GM12878 (cell line): ENCODE measurements at regions not wholly inside any gene's neighbourhood (a gene's known extent, or its start where the extent isn't known, plus 50 kb on each side); places are given as distances from the start of the nearest gene placed in this dataset.
"Not testable (repeated sequence)": the region's sequence is repeated elsewhere in the genome, so short reads cannot be mapped to it uniquely, and the experiment has no call there.

Experiments
- ATAC-seq: fragments of 200-7000 bp; cut with Tn5 transposase; 3 replicates; pipeline ENCODE4 v1.9.1; 2020; ENCODE audit warnings: mild to moderate bottlenecking, moderate library complexity
- BruUV-seq: library from RNA; stranded (reverse); fragments of 400-500 nt; replicated peaks from 2 replicates; lab custom pipeline; 2021; lab: Mats Ljungman, UMichigan
- CTCF ChIA-PET: fragments of 300-600 bp; sonication (Branson Sonifier 250); formaldehyde crosslinking; extraction: SDS; loops from one replicate; lab custom pipeline; 2021; ENCODE audit warnings: inconsistent platforms; lab: Yijun Ruan, JAX
- POLR2A ChIA-PET: fragments of 350-600 bp; formaldehyde crosslinking; extraction: SDS; loops from one replicate; lab custom pipeline; 2021; ENCODE audit warnings: inconsistent platforms; lab: Charles Lee
- RAD21 ChIA-PET: fragments of 300-600 bp; sonication (Branson Sonifier 250); formaldehyde crosslinking; loops from one replicate; lab custom pipeline; 2023; ENCODE audit warnings: antibody characterized with exemption; ENCODE audit not compliant: unreplicated experiment; lab: Charles Lee
- SMC1A ChIA-PET: fragments of 300-600 bp; sonication (Branson Sonifier 250); formaldehyde crosslinking; loops from one replicate; lab custom pipeline; 2023; ENCODE audit not compliant: unreplicated experiment, uncharacterized antibody; lab: Charles Lee
- DNase-seq: peaks from one replicate; pipeline ENCODE4 v3.0.0-alpha.2; 2011; ENCODE audit warnings: low read depth, low spot score
- FAIRE-seq: peaks from 3 replicates; lab custom pipeline; 2011; peaks lifted over from hg19 to GRCh38; lab: Jason Lieb, UNC
- H2AFZ ChIP-seq: 2 replicates; pipeline ENCODE4 v1.6.0; 2011; ENCODE audit warnings: low read depth, low read length, control low read depth; ENCODE audit not compliant: control insufficient read depth
- H3K27ac ChIP-seq: 2 replicates; pipeline ENCODE4 v1.5.1; 2011; ENCODE audit warnings: control low read depth; ENCODE audit not compliant: control insufficient read depth, insufficient read depth
- H3K27me3 ChIP-seq, 2 experiments: replicated peaks in 1 of 2; 2 replicates each; pipeline versions ENCODE4 v1.6.0 to v1.6.1; 2011; ENCODE audit warnings: low read length in 1 of 2; ENCODE audit not compliant: control insufficient read depth in 2 of 2, insufficient read depth in 2 of 2
- H3K36me3 ChIP-seq, 2 experiments: 2 replicates each; pipeline ENCODE4 v1.5.1; 2011; ENCODE audit warnings: low read length in 1 of 2; ENCODE audit not compliant: control insufficient read depth in 2 of 2, insufficient read depth in 2 of 2
- H3K4me1 ChIP-seq: 2 replicates; pipeline ENCODE4 v1.6.1; 2011; ENCODE audit warnings: mild to moderate bottlenecking, low read length, moderate library complexity, mixed read lengths; ENCODE audit not compliant: control insufficient read depth, insufficient read depth
- H3K4me2 ChIP-seq: 2 replicates; pipeline ENCODE4 v1.6.0; 2011; ENCODE audit warnings: control low read depth; ENCODE audit not compliant: control insufficient read depth, insufficient read depth
- H3K4me3 ChIP-seq: fragments of 200-600 bp; sonication (generic); 2 replicates; pipeline ENCODE4 v1.5.1; 2016
- H3K79me2 ChIP-seq: 2 replicates; pipeline ENCODE4 v1.6.0; 2011; ENCODE audit warnings: low read length; ENCODE audit not compliant: control insufficient read depth, insufficient read depth
- H3K9ac ChIP-seq: 2 replicates; pipeline ENCODE4 v1.8.0; 2011; ENCODE audit warnings: low read length, control low read depth, mixed read lengths; ENCODE audit not compliant: control insufficient read depth, insufficient read depth
- H3K9me3 ChIP-seq: replicated peaks from 3 replicates; pipeline ENCODE4 v1.5.1; 2011; ENCODE audit warnings: mild to moderate bottlenecking, low read length; ENCODE audit not compliant: control insufficient read depth, insufficient read depth
- H4K20me1 ChIP-seq: 2 replicates; pipeline ENCODE4 v1.6.0; 2011; ENCODE audit not compliant: control insufficient read depth, insufficient read depth
- NBN ChIP-seq: fragments of 450-650 bp; IDR thresholded peaks from 2 replicates; pipeline ENCODE4 v1.6.1; 2016
- RAD21 ChIP-seq: IDR thresholded peaks from 2 replicates; pipeline ENCODE4 v1.6.1; 2011; ENCODE audit warnings: mild to moderate bottlenecking, low read depth, low read length, moderate library complexity; ENCODE audit not compliant: insufficient read depth
- WGBS: methylation state at CpG from one replicate; pipeline ENCODE4 v1.1.6; 2016; ENCODE audit warnings: low lambda C conversion rate; ENCODE audit not compliant: insufficient replicate concordance, insufficient coverage; ENCODE audit errors: missing lambda C conversion rate; 5-methylcytosine and 5-hydroxymethylcytosine counted together
- in situ Hi-C: fragments of 300-500 bp; cut with MboI; formaldehyde crosslinking; loops from 9 replicates; pipeline ENCODE4 v1.14.3; 2018; ENCODE audit warnings: mixed read lengths
- intact Hi-C: fragments of 100-400 bp; cut with micrococcal nuclease; formaldehyde crosslinking; loops from one replicate; pipeline ENCODE4 v1.14.2; 2022; ENCODE audit not compliant: unreplicated experiment

DNA sequence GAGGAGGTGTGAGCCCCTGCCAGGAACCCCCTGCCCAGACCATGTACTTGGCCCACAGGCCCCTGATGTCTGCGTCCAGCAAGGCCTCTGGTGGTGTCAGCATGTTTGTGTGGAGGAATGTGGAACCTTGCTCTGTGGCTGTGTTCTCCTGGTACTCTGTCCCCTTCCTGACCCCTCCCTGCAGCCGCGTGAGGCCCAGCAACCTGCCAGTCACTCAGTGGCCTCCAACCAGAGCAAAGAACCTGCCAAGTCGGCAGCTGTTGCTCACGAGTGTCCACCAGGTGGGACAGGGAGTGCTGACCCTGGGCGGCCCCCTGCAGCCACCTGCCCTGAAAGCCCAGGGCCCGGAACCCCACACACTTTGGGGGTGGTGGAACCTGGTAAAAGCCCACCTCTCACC lies 65.6 kb upstream of the COBL start:
- H3K79me2 ChIP-seq, H3K27ac ChIP-seq, ATAC-seq, FAIRE-seq, H3K4me1 ChIP-seq, RAD21 ChIA-PET, in situ Hi-C loops, H3K4me3 ChIP-seq, BruUV-seq, H2AFZ ChIP-seq, intact Hi-C loops, H4K20me1 ChIP-seq, H3K27me3 ChIP-seq, DNase-seq, POLR2A ChIA-PET, CTCF ChIA-PET, H3K4me2 ChIP-seq, H3K36me3 ChIP-seq, H3K9me3 ChIP-seq, H3K9ac ChIP-seq, SMC1A ChIA-PET: not testable (repeated sequence)
- WGBS: 34% methylated on average over 7 of the region's 7 CpGs

- in situ Hi-C loops: no loop called here
- ChIA-PET SMC1A (no interaction called here), RAD21 (interaction anchor here (0.8 kb wide), 1 partner anchor 214 kb away, joined by 6 read pairs; no protein-coding TSS in a partner anchor), CTCF (interaction anchor here (1.3 to 1.6 kb wide), 3 partner anchors 214 to 743 kb away, joined by 3 to 7 read pairs (median 3); no protein-coding TSS in a partner anchor)
- Histone ChIP-seq H2AFZ (no peak overlapping the region), H3K27ac (no peak overlapping the region), H3K79me2 (no peaks in the 10 kb centered on the region), H3K4me2 (no peak overlapping the region), H4K20me1 (no peaks in the 10 kb centered on the region)
- WGBS: 82% methylated on average over 4 of the region's 4 CpGs
- no peak for ATAC-seq
- intact Hi-C loops: no loop called here
- no peak for TF ChIP-seq NBN
- no peak for TF ChIP-seq RAD21
- TF ChIP-seq, all 136 proteins: peak for 0
- no peaks in the 10 kb centered on the region for H3K27me3 ChIP-seq
- BruUV-seq: no TSS peak
- H3K36me3 ChIP-seq: no peaks in the 10 kb centered on the region
- H3K4me3 ChIP-seq: no peak overlapping the region
- no peaks in the 10 kb centered on the region for H3K4me1 ChIP-seq
- POLR2A ChIA-PET: no interaction called here
- FAIRE-seq: no peak
- no peak overlapping the region for H3K9ac ChIP-seq
- DNase-seq: no peak
- no peaks in the 10 kb centered on the region for H3K9me3 ChIP-seq
Measured at GRCh38 chr7:51376420-51377092, 59.9 kb upstream of the COBL start.
